WTC11 (cell line): ENCODE measurements at regions not wholly inside any gene's neighbourhood (a gene's known extent, or its start where the extent isn't known, plus 50 kb on each side); places are given as distances from the start of the nearest gene placed in this dataset.
A peak's percentile ranks its signal among the peaks of the same experiment; 100 is the strongest.

Experiments
- ATAC-seq: fragments of 200-7000 bp; cut with Tn5 transposase; 2 replicates; pipeline ENCODE4 v1.10.0; 2021; ENCODE audit warnings: mild to moderate bottlenecking, moderate library complexity
- CTCF ChIA-PET: fragments of 300-600 bp; sonication (Branson Sonifier 250); formaldehyde crosslinking; loops from one replicate; lab custom pipeline; 2021; ENCODE audit warnings: antibody characterized with exemption; lab: Charles Lee
- POLR2A ChIA-PET: fragments of 350-600 bp; sonication (Branson Sonifier 250); formaldehyde crosslinking; loops from one replicate; lab custom pipeline; 2021; ENCODE audit warnings: antibody characterized with exemption; lab: Charles Lee
- DNase-seq: peaks from one replicate; pipeline ENCODE4 v3.0.0; 2021; ENCODE audit warnings: low spot score
- H3K27ac Mint-ChIP-seq: 2 replicates; pipeline ENCODE4 v1.8.0; 2021; ENCODE audit warnings: mixed read lengths
- H3K27me3 Mint-ChIP-seq: 2 replicates; pipeline ENCODE4 v1.8.0; 2021; ENCODE audit warnings: low read depth, mild to moderate bottlenecking, moderate library complexity, mixed read lengths
- H3K36me3 Mint-ChIP-seq: 2 replicates; pipeline ENCODE4 v1.8.0; 2021; ENCODE audit warnings: mixed read lengths
- H3K4me1 Mint-ChIP-seq: 2 replicates; pipeline ENCODE4 v1.8.0; 2022; ENCODE audit warnings: mixed read lengths
- H3K4me3 Mint-ChIP-seq: 2 replicates; pipeline ENCODE4 v1.8.0; 2021; ENCODE audit warnings: mild to moderate bottlenecking, moderate library complexity, mixed read lengths
- H3K9me3 Mint-ChIP-seq: 2 replicates; pipeline ENCODE4 v1.8.0; 2021; ENCODE audit warnings: mixed read lengths
- FOXP1 ChIP-seq: sonication (generic); formaldehyde crosslinking; IDR thresholded peaks from 2 replicates; pipeline ENCODE4 v1.8.0; 2022; ENCODE audit warnings: missing genetic modification reagents, mild to moderate bottlenecking, moderate library complexity, borderline replicate concordance
- GRHL2 ChIP-seq: fragments of 250-450 bp; sonication (Bioruptor Pico); IDR thresholded peaks from 2 replicates; pipeline ENCODE4 v1.8.0; 2022; ENCODE audit warnings: mild to moderate bottlenecking, moderate library complexity; ENCODE audit not compliant: insufficient replicate concordance, severe bottlenecking
- HMGA2 ChIP-seq: fragments of 250-450 bp; sonication (Bioruptor Pico); IDR thresholded peaks from 2 replicates; pipeline ENCODE4 v1.4.0; 2021; ENCODE audit warnings: mild to moderate bottlenecking, moderate library complexity
- JUN ChIP-seq: sonication (generic); formaldehyde crosslinking; IDR thresholded peaks from 2 replicates; pipeline ENCODE4 v1.8.0; 2023; ENCODE audit warnings: mild to moderate bottlenecking, missing genetic modification reagents
- KAT7 ChIP-seq: sonication (generic); formaldehyde crosslinking; IDR thresholded peaks from 2 replicates; pipeline ENCODE4 v1.8.1; 2023; ENCODE audit warnings: missing genetic modification reagents, mild to moderate bottlenecking, borderline replicate concordance
- NFATC4 ChIP-seq: fragments of 250-450 bp; sonication (Bioruptor Pico); IDR thresholded peaks from 2 replicates; pipeline ENCODE4 v1.9.0; 2021; ENCODE audit warnings: mild to moderate bottlenecking
- NFYB ChIP-seq: sonication (generic); formaldehyde crosslinking; conservative IDR thresholded peaks from 2 replicates; pipeline ENCODE4 v1.8.0; 2022; ENCODE audit warnings: low read depth, missing genetic modification reagents
- NR1H2 ChIP-seq: sonication (generic); formaldehyde crosslinking; IDR thresholded peaks from 2 replicates; pipeline ENCODE4 v1.9.0; 2021; ENCODE audit warnings: mild to moderate bottlenecking, moderate library complexity, missing genetic modification reagents
- NR3C1 ChIP-seq: sonication (generic); formaldehyde crosslinking; conservative IDR thresholded peaks from 2 replicates; pipeline ENCODE4 v1.8.1; 2023; ENCODE audit warnings: low read depth, mild to moderate bottlenecking, missing genetic modification reagents
- RORB ChIP-seq: fragments of 250-450 bp; sonication (Bioruptor Pico); IDR thresholded peaks from 2 replicates; pipeline ENCODE4 v1.9.0; 2021; ENCODE audit warnings: mild to moderate bottlenecking
- TCF7 ChIP-seq: sonication (generic); formaldehyde crosslinking; IDR thresholded peaks from 2 replicates; pipeline ENCODE4 v1.8.0; 2022; ENCODE audit warnings: mild to moderate bottlenecking, low read depth, missing genetic modification reagents, moderate library complexity
- TEAD4 ChIP-seq: sonication (generic); formaldehyde crosslinking; IDR thresholded peaks from 2 replicates; pipeline ENCODE4 v1.8.0; 2022; ENCODE audit warnings: mild to moderate bottlenecking, missing genetic modification reagents
- TP53 ChIP-seq: sonication (generic); formaldehyde crosslinking; IDR thresholded peaks from 2 replicates; pipeline ENCODE4 v1.8.1; 2023; ENCODE audit warnings: mild to moderate bottlenecking, missing genetic modification reagents
- ZNF219 ChIP-seq: sonication (generic); formaldehyde crosslinking; IDR thresholded peaks from 2 replicates; pipeline ENCODE4 v1.8.0; 2023; ENCODE audit warnings: missing genetic modification reagents, mild to moderate bottlenecking, borderline replicate concordance
- ZNF263 ChIP-seq: sonication (generic); formaldehyde crosslinking; IDR thresholded peaks from 2 replicates; pipeline ENCODE4 v1.8.1; 2022; ENCODE audit warnings: low read depth, mild to moderate bottlenecking, moderate library complexity, missing genetic modification reagents
- TF ChIP-seq, protein P1 (sequence below): sonication (generic); formaldehyde crosslinking; IDR thresholded peaks from 2 replicates; pipeline ENCODE4 v1.8.1; 2023; ENCODE audit warnings: mild to moderate bottlenecking, missing genetic modification reagents, borderline replicate concordance
- TF ChIP-seq, protein P2 (sequence below): fragments of 250-450 bp; sonication (Bioruptor Pico); conservative IDR thresholded peaks from 2 replicates; pipeline ENCODE4 v1.9.0; 2021; ENCODE audit warnings: mild to moderate bottlenecking
- TF ChIP-seq, protein P3 (sequence below): sonication (generic); formaldehyde crosslinking; conservative IDR thresholded peaks from 2 replicates; pipeline ENCODE4 v1.8.1; 2022; ENCODE audit warnings: mild to moderate bottlenecking, missing genetic modification reagents
- TF ChIP-seq, protein P4 (sequence below): sonication (generic); formaldehyde crosslinking; IDR thresholded peaks from 2 replicates; pipeline ENCODE4 v1.8.1; 2022; ENCODE audit warnings: mild to moderate bottlenecking, missing genetic modification reagents, moderate library complexity, borderline replicate concordance
- TF ChIP-seq, protein P5 (sequence below): sonication (generic); formaldehyde crosslinking; IDR thresholded peaks from 2 replicates; pipeline ENCODE4 v1.8.1; 2022; ENCODE audit warnings: mild to moderate bottlenecking, moderate library complexity, missing genetic modification reagents
- TF ChIP-seq, protein P6 (sequence below): sonication (generic); formaldehyde crosslinking; IDR thresholded peaks from 2 replicates; pipeline ENCODE4 v1.8.1; 2023; ENCODE audit warnings: mild to moderate bottlenecking, missing genetic modification reagents, moderate library complexity

DNA sequence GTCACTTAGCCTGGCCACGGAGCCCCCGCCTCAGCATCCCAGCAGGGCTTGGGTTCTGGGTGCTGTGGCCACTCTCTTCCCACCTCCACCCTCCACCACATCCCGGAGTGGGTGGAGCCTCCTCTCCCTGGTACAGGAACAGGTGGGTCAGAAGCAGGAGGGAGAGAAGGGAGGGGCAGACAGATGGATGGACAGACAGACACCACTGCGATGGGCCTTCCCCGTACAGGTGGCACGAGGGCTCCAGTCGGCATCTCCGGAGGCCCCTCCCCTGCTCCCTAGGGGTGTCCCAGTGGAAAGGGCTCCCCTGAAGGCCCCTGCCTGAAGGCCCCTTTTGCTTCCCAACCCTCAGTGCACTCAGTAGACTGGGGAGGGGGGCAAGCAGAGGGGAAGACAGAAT, 96.9 kb upstream of the TARDBP start:
- TF ChIP-seq, protein P1, sequence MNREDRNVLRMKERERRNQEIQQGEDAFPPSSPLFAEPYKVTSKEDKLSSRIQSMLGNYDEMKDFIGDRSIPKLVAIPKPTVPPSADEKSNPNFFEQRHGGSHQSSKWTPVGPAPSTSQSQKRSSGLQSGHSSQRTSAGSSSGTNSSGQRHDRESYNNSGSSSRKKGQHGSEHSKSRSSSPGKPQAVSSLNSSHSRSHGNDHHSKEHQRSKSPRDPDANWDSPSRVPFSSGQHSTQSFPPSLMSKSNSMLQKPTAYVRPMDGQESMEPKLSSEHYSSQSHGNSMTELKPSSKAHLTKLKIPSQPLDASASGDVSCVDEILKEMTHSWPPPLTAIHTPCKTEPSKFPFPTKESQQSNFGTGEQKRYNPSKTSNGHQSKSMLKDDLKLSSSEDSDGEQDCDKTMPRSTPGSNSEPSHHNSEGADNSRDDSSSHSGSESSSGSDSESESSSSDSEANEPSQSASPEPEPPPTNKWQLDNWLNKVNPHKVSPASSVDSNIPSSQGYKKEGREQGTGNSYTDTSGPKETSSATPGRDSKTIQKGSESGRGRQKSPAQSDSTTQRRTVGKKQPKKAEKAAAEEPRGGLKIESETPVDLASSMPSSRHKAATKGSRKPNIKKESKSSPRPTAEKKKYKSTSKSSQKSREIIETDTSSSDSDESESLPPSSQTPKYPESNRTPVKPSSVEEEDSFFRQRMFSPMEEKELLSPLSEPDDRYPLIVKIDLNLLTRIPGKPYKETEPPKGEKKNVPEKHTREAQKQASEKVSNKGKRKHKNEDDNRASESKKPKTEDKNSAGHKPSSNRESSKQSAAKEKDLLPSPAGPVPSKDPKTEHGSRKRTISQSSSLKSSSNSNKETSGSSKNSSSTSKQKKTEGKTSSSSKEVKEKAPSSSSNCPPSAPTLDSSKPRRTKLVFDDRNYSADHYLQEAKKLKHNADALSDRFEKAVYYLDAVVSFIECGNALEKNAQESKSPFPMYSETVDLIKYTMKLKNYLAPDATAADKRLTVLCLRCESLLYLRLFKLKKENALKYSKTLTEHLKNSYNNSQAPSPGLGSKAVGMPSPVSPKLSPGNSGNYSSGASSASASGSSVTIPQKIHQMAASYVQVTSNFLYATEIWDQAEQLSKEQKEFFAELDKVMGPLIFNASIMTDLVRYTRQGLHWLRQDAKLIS (CRISPR knock-in tag) = no peak
- TF ChIP-seq, protein P2, sequence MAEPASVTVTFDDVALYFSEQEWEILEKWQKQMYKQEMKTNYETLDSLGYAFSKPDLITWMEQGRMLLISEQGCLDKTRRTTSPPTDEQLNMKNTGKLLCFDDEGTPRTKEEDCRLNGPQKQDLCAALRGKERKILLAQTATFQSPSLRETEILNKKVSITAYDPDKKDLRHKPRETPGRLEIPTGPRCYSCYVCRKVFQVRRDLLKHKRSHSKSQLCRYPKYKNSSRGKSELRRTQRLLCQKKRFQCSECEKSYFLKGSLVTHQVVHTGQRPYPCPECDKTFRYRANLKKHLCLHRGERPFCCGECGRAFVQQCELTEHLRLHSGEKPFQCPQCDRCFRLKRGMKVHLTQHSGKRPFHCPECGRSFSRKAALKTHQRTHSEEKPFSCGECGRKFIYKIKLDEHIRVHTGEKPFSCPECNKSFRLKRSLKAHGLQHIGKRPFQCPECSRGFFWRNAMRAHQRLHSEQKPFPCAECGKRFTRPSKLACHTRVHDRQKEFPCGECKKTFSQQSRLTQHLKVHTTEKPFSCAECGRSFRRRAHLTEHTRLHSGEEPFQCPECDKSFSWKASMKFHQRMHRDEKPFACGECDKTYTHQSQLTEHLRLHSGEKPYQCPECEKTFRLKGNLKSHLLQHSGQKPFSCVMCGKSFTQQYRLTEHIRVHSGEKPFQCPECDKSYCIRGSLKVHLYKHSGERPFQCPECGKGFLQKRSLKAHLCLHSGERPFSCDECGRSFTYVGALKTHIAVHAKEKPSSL (CRISPR knock-in tag) = no peak
- TF ChIP-seq, protein P3, sequence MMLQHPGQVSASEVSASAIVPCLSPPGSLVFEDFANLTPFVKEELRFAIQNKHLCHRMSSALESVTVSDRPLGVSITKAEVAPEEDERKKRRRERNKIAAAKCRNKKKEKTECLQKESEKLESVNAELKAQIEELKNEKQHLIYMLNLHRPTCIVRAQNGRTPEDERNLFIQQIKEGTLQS (CRISPR knock-in tag) = no peak
- TF ChIP-seq HMGA2 = no peak
- TF ChIP-seq, protein P4, sequence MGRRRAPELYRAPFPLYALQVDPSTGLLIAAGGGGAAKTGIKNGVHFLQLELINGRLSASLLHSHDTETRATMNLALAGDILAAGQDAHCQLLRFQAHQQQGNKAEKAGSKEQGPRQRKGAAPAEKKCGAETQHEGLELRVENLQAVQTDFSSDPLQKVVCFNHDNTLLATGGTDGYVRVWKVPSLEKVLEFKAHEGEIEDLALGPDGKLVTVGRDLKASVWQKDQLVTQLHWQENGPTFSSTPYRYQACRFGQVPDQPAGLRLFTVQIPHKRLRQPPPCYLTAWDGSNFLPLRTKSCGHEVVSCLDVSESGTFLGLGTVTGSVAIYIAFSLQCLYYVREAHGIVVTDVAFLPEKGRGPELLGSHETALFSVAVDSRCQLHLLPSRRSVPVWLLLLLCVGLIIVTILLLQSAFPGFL (CRISPR knock-in tag) = no peak
- no peak for TF ChIP-seq TP53 (CRISPR knock-in tag)
- TF ChIP-seq, all 79 proteins: peak for 0
- no peak overlapping the region for H3K4me3 Mint-ChIP-seq
- H3K4me1 Mint-ChIP-seq = peaks cover 7% of the 10 kb centered on the region
- no peaks in the 10 kb centered on the region for H3K36me3 Mint-ChIP-seq
- no peaks in the 10 kb centered on the region for H3K9me3 Mint-ChIP-seq
- DNase-seq (no peak), ATAC-seq (peak; percentile 24; the same call in 1 of the 2 replicates)
- ChIA-PET POLR2A (no interaction called here), CTCF (interaction anchor here (0.6 kb wide), 1 partner anchor 112 kb away, joined by 3 read pairs; no protein-coding TSS in a partner anchor)
- H3K27ac Mint-ChIP-seq = no peak overlapping the region
- H3K27me3 Mint-ChIP-seq = no peaks in the 10 kb centered on the region

DNA sequence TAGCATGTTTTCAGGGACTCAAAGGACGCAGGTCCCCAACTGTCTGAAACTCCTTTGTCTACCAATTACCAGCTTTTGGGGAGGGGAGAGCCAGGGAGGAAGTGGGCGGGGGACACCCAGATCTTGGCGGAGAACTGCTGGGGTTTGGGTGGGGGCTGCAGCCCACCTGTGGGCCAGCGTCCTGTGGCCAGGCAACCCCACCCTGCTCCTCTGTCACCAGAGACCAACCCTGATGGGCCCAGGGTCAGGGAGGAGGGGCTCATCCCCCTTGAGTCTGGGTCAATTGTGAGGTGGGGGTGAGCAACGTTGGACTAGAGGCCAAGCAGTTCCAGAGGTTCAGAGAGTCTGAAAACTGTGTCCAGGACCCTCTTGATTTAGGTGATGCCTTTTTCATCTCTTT, 96.1 kb upstream of the TARDBP start:
- TF ChIP-seq, protein P5, sequence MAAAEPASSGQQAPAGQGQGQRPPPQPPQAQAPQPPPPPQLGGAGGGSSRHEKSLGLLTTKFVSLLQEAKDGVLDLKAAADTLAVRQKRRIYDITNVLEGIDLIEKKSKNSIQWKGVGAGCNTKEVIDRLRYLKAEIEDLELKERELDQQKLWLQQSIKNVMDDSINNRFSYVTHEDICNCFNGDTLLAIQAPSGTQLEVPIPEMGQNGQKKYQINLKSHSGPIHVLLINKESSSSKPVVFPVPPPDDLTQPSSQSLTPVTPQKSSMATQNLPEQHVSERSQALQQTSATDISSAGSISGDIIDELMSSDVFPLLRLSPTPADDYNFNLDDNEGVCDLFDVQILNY (CRISPR knock-in tag) = no peak
- TF ChIP-seq FOXP1 = no peak
- TF ChIP-seq, protein P6, sequence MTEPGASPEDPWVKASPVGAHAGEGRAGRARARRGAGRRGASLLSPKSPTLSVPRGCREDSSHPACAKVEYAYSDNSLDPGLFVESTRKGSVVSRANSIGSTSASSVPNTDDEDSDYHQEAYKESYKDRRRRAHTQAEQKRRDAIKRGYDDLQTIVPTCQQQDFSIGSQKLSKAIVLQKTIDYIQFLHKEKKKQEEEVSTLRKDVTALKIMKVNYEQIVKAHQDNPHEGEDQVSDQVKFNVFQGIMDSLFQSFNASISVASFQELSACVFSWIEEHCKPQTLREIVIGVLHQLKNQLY (CRISPR knock-in tag) = no peak
- TF ChIP-seq TCF7 (CRISPR knock-in tag) = no peak
- TF ChIP-seq KAT7 (CRISPR knock-in tag) = no peak
- no peak for TF ChIP-seq JUN (CRISPR knock-in tag)
- no peak for TF ChIP-seq RORB
- no peak for TF ChIP-seq NFYB (CRISPR knock-in tag)
- TF ChIP-seq NFATC4 = no peak
- no peak for TF ChIP-seq ZNF263 (CRISPR knock-in tag)
- no peak for TF ChIP-seq GRHL2
- TF ChIP-seq, protein P1 (CRISPR knock-in tag) = no peak
- no peak for TF ChIP-seq ZNF219 (CRISPR knock-in tag)
- TF ChIP-seq NR3C1 (CRISPR knock-in tag) = no peak
- no peak for TF ChIP-seq TEAD4 (CRISPR knock-in tag)
- TF ChIP-seq NR1H2 (CRISPR knock-in tag) = no peak
- Mint-ChIP-seq H3K27me3 (no peaks in the 10 kb centered on the region), H3K4me3 (no peak overlapping the region), H3K4me1 (peaks cover 7% of the 10 kb centered on the region), H3K27ac (no peak overlapping the region), H3K36me3 (no peaks in the 10 kb centered on the region), H3K9me3 (no peaks in the 10 kb centered on the region)
- no peak for DNase-seq
- no peak for ATAC-seq
- POLR2A ChIA-PET = interaction anchor here (1.0 kb wide), 1 partner anchor 26 kb away, joined by 3 read pairs; no protein-coding TSS in a partner anchor
- CTCF ChIA-PET = interaction anchor here (0.6 to 1.0 kb wide), 2 partner anchors 111 to 409 kb away, joined by 3 read pairs; no protein-coding TSS in a partner anchor
